AG08396 (cell line): ENCODE measurements at regions not wholly inside any gene's neighbourhood (a gene's known extent, or its start where the extent isn't known, plus 50 kb on each side); places are given as distances from the start of the nearest gene placed in this dataset.
A peak's percentile ranks its signal among the peaks of the same experiment; 100 is the strongest.

ENCODE experiments used
- DNase-seq: peaks from one replicate; pipeline ENCODE4 v3.0.0; 2012; ENCODE audit warnings: low spot score, mixed read lengths

- no peak for DNase-seq
Measured at GRCh38 chr1:110816945-110817344, 56.0 kb upstream of the CD53 start.

- DNase-seq = no peak
Measured at GRCh38 chr1:110811529-110811928, 61.4 kb upstream of the CD53 start.

GRCh38 chr1:110800079-110800478 lies 72.9 kb upstream of the CD53 start:
- DNase-seq = no peak

DNA sequence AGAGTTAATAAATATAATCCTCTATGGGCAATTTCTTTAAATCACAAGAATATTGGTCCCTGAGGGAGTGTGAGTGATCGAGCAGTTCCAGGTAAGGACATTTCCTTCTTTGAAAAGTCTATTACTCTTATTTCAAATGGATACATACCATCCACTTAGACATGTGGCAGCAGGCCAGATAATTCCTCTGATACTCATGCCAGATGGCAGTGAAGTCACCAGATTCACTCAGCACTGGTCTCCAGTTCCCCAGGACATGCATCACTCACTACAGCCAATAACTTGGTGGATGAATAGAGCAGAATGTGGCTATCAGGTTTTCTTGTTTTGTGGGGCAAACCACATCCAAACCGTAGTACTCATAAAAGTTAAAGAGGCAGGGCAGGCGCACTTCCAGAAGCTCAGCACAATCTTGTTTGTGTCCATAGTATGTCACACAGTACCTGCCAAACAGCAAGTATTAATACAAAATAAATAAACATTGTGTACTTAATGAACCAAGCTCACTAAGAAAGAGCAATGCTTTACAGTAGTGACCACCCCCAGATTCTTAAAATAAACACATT lies 74.2 kb upstream of the CD53 start:
- no peak for DNase-seq

DNA sequence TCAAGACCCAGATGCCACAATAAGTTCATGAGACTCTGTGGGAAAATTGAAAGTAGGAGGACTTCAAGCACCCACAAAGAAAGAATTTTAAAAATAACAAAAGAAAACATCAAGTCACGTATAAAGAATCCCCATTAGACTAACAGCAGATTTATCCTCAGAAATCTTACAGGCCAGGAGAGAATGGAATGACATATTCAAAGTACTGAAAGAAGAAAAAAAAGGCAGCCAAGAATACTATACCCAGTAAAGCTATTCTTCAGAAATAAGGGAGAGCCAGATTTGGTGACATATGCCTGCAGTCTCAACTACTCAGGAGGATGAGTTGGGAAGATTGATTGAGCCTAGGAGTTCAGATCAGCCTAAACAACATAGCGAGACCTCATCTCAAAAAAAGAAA lies 84.3 kb upstream of the CD53 start:
- no peak for DNase-seq

DNA sequence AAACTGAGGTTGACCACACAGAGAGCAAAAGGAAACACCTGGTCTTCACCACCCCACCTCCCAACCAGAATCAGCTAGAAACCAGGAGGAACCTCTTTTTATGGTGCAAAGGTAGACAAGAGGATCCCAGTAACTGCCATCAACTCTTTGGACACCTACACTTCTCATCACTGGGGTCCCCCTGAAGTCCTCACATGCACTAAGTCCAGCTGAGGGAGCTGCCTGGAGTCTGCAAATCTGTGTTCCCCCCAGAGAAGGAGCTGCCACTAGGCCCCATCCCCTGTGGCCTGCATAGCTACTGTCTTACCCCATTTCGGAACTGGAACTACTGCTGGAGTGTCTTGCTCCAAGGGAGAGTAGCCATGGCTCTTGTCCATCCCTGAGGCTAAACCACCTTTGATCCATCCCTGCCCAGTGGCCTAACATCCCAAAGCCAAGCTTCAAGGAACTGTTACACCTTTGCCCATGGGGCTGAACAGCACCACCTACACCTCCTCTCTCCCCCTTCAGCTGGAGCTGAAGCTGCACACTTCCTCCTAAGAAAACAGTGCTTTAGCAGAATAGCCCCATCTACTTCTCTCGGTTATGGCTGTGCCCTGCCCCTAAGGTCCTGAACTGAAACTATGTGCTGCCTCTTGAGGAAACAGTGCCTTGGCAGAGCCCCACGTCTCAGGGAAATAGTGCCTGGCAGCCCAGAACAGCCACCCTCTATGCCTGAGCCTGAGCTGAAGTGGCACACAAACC lies 85.4 kb upstream of the CD53 start:
- no peak for DNase-seq

DNA sequence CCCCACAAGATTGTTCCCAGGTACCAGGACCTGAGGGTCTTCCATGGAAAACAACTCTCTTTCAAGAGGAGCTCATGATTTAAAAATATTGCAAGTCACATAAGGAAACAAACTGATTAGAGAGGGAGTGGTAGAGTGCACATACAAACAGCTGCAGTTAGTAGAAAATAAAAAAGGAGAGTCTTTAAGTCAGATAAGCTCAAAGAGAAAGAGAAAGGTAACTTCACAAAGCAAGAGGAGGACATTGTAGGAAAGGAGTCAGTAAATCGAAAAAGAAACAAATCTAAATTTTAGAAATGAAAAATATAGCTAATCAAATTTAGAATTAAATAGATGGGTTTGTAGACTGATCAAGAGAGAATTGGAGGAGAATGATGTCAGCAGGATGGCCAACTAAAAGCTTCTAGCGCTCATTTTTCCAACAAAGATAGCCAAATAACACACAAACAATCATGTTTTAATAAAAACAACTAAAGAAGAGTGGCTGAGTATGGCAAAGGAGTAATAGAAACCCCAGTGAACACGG lies 86.1 kb upstream of the CD53 start:
- DNase-seq = no peak

GRCh38 chr1:110785612-110786011 lies 87.3 kb upstream of the CD53 start:
- DNase-seq = no peak

DNA sequence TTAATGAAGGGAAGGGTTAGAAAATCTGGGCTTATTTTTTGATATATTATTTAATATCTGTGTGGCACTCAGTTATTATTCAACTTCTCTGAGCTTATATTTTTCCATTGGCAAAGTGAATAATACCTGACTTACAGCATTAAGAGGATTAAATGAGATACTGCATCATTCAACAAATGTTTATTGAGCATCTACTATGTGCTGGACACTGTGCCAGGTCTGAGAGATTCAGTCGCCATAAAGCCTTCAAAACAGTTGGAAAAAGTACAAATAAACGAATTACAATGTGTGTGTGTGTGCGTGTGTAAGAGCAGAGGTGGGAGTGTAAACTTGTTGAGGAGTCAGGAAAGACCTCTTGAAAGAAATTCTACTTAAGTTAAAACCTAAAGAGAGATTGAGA lies 87.9 kb upstream of the CD53 start:
- DNase-seq = no peak

DNA sequence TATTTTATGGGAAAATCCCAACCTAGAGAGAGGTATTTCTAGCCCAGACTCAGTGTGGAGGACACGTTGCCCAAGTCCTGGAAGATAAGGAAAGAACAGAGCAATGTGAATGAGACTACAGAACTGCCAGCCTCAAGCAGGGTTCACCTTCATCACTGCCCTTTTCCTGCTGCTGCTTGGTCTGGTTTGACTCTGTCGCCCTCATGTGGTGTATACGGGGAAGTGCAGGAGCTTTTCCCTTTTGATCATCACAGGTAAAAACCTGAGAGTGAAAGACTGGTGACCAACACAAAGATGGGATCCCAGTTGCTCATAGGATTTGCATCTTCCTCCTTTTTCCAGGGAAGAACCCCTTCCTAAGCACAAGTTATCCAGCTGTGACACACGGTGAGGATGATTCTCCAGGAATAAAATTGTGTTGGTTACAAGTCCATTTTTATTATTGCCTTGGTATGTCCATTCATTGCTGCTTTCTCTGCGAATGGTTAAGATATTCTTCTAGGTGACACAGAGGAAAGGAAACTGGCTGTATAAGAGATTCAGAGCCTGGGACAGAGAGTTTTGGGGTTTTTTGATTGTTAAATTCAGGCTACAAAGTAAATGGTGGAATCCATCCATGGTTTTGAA lies 89.5 kb upstream of the CD53 start:
- DNase-seq = peak; percentile 53

GRCh38 chr1:110781525-110781924 lies 91.4 kb upstream of the CD53 start:
- no peak for DNase-seq

- peak; percentile 68 for DNase-seq
Measured at GRCh38 chr1:110780600-110781484, 92.1 kb upstream of the CD53 start.

- no peak for DNase-seq
Measured at GRCh38 chr1:110779636-110780035, 93.3 kb upstream of the CD53 start.

DNA sequence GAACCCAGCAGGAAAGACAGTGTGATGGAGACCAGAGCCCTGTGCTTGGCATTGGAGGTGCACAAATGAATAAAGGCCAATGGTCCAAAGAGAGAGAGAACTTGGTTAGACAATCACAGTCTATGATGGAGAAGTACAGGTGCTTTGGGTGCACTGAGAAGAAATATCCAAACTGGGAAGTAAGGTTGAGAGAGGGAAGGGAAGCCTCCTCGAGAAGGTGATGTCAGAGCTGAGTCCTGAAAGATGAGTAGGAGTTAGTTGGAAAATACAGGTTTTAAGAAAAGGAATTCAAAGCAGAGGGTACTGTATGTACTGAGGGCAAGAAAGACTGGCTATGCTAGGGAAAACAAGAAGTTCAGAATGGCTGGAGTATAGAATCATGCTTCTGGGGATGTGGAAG lies 94.1 kb upstream of the CD53 start:
- DNase-seq = no peak

DNA sequence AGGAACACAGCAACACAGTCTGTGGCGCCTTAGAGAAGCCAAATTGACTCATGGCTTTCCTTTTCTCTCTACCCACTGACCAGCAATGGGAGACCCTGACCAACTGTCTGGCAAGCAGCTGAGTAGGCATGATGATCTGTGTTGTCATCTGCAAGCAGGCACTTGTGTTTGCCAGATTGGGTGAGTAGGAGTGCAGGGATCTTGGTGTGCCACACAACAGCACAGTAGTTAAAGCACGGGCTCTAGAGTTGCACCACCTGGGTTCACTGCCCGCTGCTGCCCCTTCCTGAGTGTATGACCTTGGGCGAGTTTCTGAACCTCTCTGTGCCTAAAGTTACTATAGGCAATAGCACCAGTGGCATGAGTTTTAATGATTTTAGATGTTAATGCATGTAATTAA lies 95.7 kb upstream of the CD53 start:
- DNase-seq = no peak

DNA sequence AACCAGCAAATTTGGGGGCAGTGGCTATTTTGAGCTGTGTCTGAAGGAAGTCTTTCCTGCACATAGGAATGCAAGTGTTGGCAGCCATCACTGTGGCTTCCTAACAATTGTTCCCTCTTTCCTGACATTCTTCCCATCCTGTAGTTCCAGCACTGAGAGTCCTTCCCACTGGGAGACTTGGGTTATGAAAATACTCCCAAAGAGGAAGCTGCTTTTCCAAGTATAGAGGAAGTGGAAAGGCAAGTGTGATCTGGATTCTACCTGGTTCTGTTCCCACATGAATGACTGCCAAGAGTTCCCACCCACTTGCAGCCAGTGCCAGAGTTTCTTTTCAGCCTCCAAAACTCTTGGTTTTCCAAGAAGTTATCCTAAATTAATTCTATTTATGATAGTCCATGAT lies 98.5 kb upstream of the CD53 start:
- no peak for DNase-seq

GRCh38 chr1:110773813-110774212 lies 99.1 kb upstream of the KCNA3 start:
- no peak for DNase-seq

DNA sequence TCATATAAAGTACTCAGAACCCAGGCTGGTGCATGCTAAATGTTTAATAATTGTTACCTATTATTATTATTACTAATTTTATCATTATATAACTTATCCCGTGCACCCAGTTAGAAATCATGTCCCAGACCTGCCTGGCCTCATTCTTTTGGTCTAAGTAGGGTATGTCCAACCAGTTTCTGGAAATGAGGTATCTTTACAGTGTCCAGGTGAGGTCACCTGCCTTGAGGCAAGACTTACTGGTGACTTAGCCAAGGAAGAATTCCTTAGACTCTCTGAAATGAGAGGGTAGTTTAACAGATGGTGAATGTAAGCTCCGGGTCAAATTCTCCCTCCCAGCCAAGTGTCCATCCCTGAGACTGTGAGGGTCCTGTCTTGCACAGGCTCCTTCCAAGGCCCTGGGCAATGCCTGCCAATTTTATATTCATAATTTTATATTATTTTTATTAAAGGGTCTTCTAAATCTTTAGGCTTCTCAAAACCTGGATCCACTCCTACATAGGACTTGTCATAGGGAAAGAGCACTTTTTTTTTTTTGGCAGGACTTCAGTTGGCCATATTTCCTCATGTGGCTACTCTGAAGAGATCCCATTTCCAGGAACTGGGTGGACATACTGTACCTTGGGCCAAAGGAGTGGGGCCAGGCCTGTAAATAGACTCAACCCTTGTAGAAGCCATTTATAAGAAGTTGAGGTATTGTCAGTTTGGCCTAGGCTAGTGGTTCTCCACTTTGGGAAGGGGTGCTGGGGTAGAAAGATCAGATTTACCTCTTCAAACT lies 96.7 kb upstream of the KCNA3 start:
- DNase-seq = no peak

DNA sequence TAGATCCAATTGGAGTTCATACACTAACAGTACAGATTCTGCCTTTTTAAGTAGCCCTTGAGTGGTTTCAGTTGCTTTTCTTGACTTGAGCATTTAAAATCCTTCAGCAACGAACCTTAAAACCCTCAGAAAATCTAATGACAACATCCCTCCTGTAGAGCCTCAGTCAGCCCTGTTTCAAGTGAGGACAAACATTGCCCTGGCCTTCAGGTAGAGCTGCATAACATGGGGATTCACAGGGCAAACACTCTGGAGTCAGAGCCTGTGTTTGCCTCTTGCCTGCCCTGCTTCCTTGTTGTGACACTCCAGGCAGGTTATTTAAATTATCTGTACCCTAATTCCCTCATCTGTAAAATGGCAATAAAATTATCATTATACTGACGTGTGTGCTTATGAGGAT lies 96.1 kb upstream of the KCNA3 start:
- DNase-seq = no peak

- DNase-seq = no peak
Measured at GRCh38 chr1:110768605-110769004, 93.9 kb upstream of the KCNA3 start.

- no peak for DNase-seq
Measured at GRCh38 chr1:110766336-110766647, 91.6 kb upstream of the KCNA3 start.
